H1 (cell line): ENCODE measurements at regions not wholly inside any gene's neighbourhood (a gene's known extent, or its start where the extent isn't known, plus 50 kb on each side); places are given as distances from the start of the nearest gene placed in this dataset.

Experiments used
- CTCF ChIA-PET: fragments of 300-600 bp; sonication (Branson Sonifier 250); formaldehyde crosslinking; loops from one replicate; lab custom pipeline; 2021; ENCODE audit not compliant: partially characterized antibody; lab: Charles Lee
- POLR2A ChIA-PET: fragments of 300-600 bp; sonication (Branson Sonifier 250); formaldehyde crosslinking; loops from one replicate; lab custom pipeline; 2021; ENCODE audit warnings: inconsistent platforms; ENCODE audit not compliant: partially characterized antibody; lab: Charles Lee
- DNase-seq, 2 experiments: peaks; one replicate each; pipeline versions ENCODE4 v3.0.0 to v3.0.0-alpha.2; 2010 to 2022; ENCODE audit warnings: low spot score in 2 of 2, low read depth in 1 of 2, mixed read lengths in 1 of 2
- FAIRE-seq: peaks from 2 replicates; lab custom pipeline; 2011; peaks lifted over from hg19 to GRCh38; lab: Jason Lieb, UNC
- H2AFZ ChIP-seq: 2 replicates; pipeline ENCODE4 v1.8.1; 2012; ENCODE audit warnings: low read length, inconsistent platforms
- H2AK5ac ChIP-seq: 2 replicates; pipeline ENCODE4 v1.6.1; 2013; ENCODE audit warnings: low read depth, low read length
- H2BK120ac ChIP-seq: replicated peaks from 2 replicates; pipeline ENCODE3; 2013; ENCODE audit warnings: low read depth, low read length, inconsistent platforms
- H2BK12ac ChIP-seq: 2 replicates; pipeline ENCODE4 v1.6.1; 2013; ENCODE audit warnings: low read depth, low read length
- H2BK15ac ChIP-seq: 2 replicates; pipeline ENCODE4 v1.6.1; 2013; ENCODE audit warnings: low read length
- H2BK20ac ChIP-seq: 2 replicates; pipeline ENCODE4 v1.6.1; 2013; ENCODE audit warnings: low read length
- H2BK5ac ChIP-seq: 2 replicates; pipeline ENCODE4 v1.6.1; 2013; ENCODE audit warnings: low read depth, low read length
- H3K14ac ChIP-seq: 2 replicates; pipeline ENCODE4 v1.6.1; 2013; ENCODE audit warnings: inconsistent platforms; ENCODE audit not compliant: insufficient read length
- H3K18ac ChIP-seq: 2 replicates; pipeline ENCODE4 v1.6.1; 2013; ENCODE audit warnings: low read length; ENCODE audit errors: extremely low read depth
- H3K23ac ChIP-seq: 2 replicates; pipeline ENCODE4 v1.6.1; 2013; ENCODE audit warnings: inconsistent platforms; ENCODE audit not compliant: insufficient read length
- H3K23me2 ChIP-seq: 2 replicates; pipeline ENCODE4 v1.6.1; 2013; ENCODE audit warnings: low read depth, low read length
- H3K27ac ChIP-seq: 2 replicates; pipeline ENCODE4 v1.6.1; 2011; ENCODE audit warnings: low read depth, low read length, inconsistent platforms
- H3K27me3 ChIP-seq, 4 experiments: replicated peaks in 1 of 4; 1 replicate in 1 of 4; 2 replicates in 3 of 4; pipeline versions ENCODE4 v1.6.1 to v1.8.1; 2011 to 2013; ENCODE audit warnings: low read length in 3 of 4, mild to moderate bottlenecking in 3 of 4, inconsistent platforms in 2 of 4, mixed read lengths in 2 of 4, moderate library complexity in 1 of 4; ENCODE audit not compliant: control insufficient read depth in 3 of 4, insufficient read depth in 3 of 4; ENCODE audit errors: extremely low read depth in 1 of 4
- H3K36me3 ChIP-seq, 4 experiments: 2 replicates each; pipeline versions ENCODE4 v1.6.1 to v1.8.1; 2011 to 2013; ENCODE audit warnings: mild to moderate bottlenecking in 4 of 4, low read length in 3 of 4, moderate library complexity in 2 of 4, control low read depth in 1 of 4, inconsistent platforms in 1 of 4; ENCODE audit not compliant: insufficient read depth in 4 of 4, control insufficient read depth in 2 of 4
- H3K4ac ChIP-seq: replicated peaks from 2 replicates; pipeline ENCODE3; 2013; ENCODE audit warnings: low read length, low read depth, mixed read lengths, inconsistent platforms; ENCODE audit not compliant: insufficient read length
- H3K4me1 ChIP-seq, 4 experiments: replicated peaks in 1 of 4; 1 replicate in 1 of 4; 2 replicates in 3 of 4; pipeline versions ENCODE4 v1.6.1 to v1.8.1; 2011 to 2013; ENCODE audit warnings: low read length in 3 of 4, inconsistent platforms in 2 of 4, mixed read lengths in 1 of 4; ENCODE audit not compliant: insufficient read depth in 4 of 4, control insufficient read depth in 3 of 4
- H3K4me2 ChIP-seq, 2 experiments: 2 replicates each; pipeline versions ENCODE4 v1.6.1 to v1.8.1; 2011 to 2013; ENCODE audit warnings: low read depth in 2 of 2, low read length in 2 of 2, control low read depth in 1 of 2, inconsistent platforms in 1 of 2, mild to moderate bottlenecking in 1 of 2; ENCODE audit not compliant: insufficient read depth in 1 of 2
- H3K4me3 ChIP-seq, 4 experiments: fragments of 200-600, 300-600 bp in 1 of 4; sonication (generic), shearing (Covaris generic), sonication (Bioruptor Twin) in 1 of 4; 2 replicates each; pipeline versions ENCODE4 v1.5.1 to v1.8.1; 2011 to 2016; ENCODE audit warnings: low read length in 4 of 4, low read depth in 3 of 4, control low read depth in 2 of 4, inconsistent platforms in 2 of 4, mild to moderate bottlenecking in 2 of 4, mixed read lengths in 1 of 4, moderate library complexity in 1 of 4; ENCODE audit not compliant: insufficient read depth in 2 of 4; ENCODE audit errors: extremely low read depth in 1 of 4
- H3K56ac ChIP-seq: replicated peaks from 2 replicates; pipeline ENCODE3; 2013; ENCODE audit warnings: low read depth, mild to moderate bottlenecking, mixed read lengths, low read length, inconsistent platforms; ENCODE audit not compliant: insufficient read length
- H3K79me1 ChIP-seq: 2 replicates; pipeline ENCODE4 v1.6.1; 2013; ENCODE audit warnings: low read depth, low read length, control low read depth
- H3K79me2 ChIP-seq, 2 experiments: 2 replicates each; pipeline versions ENCODE4 v1.6.1 to v1.8.1; 2012 to 2013; ENCODE audit warnings: low read length in 2 of 2, mild to moderate bottlenecking in 2 of 2, inconsistent platforms in 1 of 2; ENCODE audit not compliant: insufficient read depth in 2 of 2, control insufficient read depth in 1 of 2
- H3K9ac ChIP-seq, 4 experiments: replicated peaks in 1 of 4; 1 replicate in 1 of 4; 2 replicates in 3 of 4; pipeline versions ENCODE4 v1.6.1 to v1.8.1; 2011 to 2013; ENCODE audit warnings: low read depth in 3 of 4, low read length in 3 of 4, control low read depth in 2 of 4, mild to moderate bottlenecking in 2 of 4, moderate library complexity in 2 of 4, inconsistent platforms in 1 of 4; ENCODE audit errors: extremely low read depth in 1 of 4
- H3K9me3 ChIP-seq, 2 experiments: 2 replicates each; pipeline versions ENCODE4 v1.6.1 to v1.8.1; 2012 to 2013; ENCODE audit warnings: mild to moderate bottlenecking in 2 of 2, moderate library complexity in 2 of 2, control low read depth in 1 of 2, inconsistent platforms in 1 of 2, low read depth in 1 of 2, low read length in 1 of 2, mixed read lengths in 1 of 2; ENCODE audit not compliant: insufficient read depth in 2 of 2
- H4K20me1 ChIP-seq, 2 experiments: replicated peaks in 1 of 2; 2 replicates each; pipeline versions ENCODE3 to v1.8.1; 2011 to 2013; ENCODE audit warnings: inconsistent platforms in 2 of 2, low read length in 2 of 2, mild to moderate bottlenecking in 1 of 2; ENCODE audit not compliant: insufficient read depth in 2 of 2, control insufficient read depth in 1 of 2
- H4K5ac ChIP-seq: 2 replicates; pipeline ENCODE4 v1.6.1; 2013; ENCODE audit warnings: low read length, low read depth, mixed read lengths, inconsistent platforms; ENCODE audit not compliant: insufficient read length
- H4K8ac ChIP-seq: 2 replicates; pipeline ENCODE4 v1.8.0; 2013; ENCODE audit warnings: mild to moderate bottlenecking, moderate library complexity, low read length, inconsistent platforms; ENCODE audit not compliant: insufficient read depth; ENCODE audit errors: extremely low read depth
- H4K91ac ChIP-seq: replicated peaks from 2 replicates; pipeline ENCODE3; 2013; ENCODE audit warnings: low read length, mixed read lengths, inconsistent platforms; ENCODE audit not compliant: insufficient read length
- HDAC2 ChIP-seq, 2 experiments: fragments of 300-600 bp in 1 of 2; sonication (generic) in 1 of 2; IDR thresholded peaks; 2 replicates each; pipeline ENCODE4 v1.6.1; 2011 to 2012; ENCODE audit warnings: low read depth in 2 of 2, low read length in 2 of 2, mild to moderate bottlenecking in 2 of 2, moderate library complexity in 2 of 2, borderline replicate concordance in 1 of 2, inconsistent platforms in 1 of 2
- WGBS, 2 experiments: shearing (Covaris generic) in 1 of 2; methylation state at CpG; one replicate each; pipeline versions ENCODE4 v1.1.6 to v1.1.7; 2013 to 2015; ENCODE audit warnings: low lambda C conversion rate in 2 of 2, mixed read lengths in 2 of 2, inconsistent platforms in 1 of 2, low coverage in 1 of 2, missing lambda C conversion rate in 1 of 2; ENCODE audit not compliant: insufficient replicate concordance in 2 of 2, insufficient coverage in 1 of 2, insufficient read length in 1 of 2; ENCODE audit errors: extremely low coverage in 1 of 2, missing lambda C conversion rate in 1 of 2; 5-methylcytosine and 5-hydroxymethylcytosine counted together

DNA sequence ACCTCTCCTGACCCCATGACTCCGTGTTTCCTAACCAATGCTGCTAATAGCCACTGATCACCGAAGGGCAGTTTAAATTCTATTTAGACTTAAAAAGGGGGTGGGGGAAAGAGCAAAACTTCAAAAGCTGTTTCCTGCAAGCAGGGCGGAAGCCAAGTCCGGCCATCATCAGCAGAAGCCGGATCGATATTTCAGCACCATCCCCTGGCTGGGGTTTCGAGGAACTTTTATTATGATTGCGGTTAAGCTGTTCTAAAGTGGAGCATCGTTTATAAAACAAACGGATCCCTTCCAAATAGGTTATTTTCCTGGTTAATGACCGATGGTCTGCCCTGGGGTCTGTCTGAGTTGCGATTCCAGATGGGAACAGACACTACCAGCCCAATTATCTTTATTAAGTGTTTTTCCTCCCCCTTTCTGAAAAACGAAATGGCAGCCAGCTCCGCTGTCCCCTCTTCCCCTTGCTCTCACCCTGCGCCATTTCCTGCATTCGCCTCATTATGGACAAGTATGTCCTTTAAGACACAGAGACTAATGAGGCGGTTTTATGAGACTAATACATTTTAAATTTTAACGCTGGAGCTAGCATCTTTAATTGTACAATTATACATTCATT is 76.1 kb upstream of the IRX3 start:
- Histone ChIP-seq H3K79me2 (no peaks in the 10 kb centered on the region), H3K9ac (no peak overlapping the region), H3K79me1 (no peaks in the 10 kb centered on the region), H2BK12ac (no peak overlapping the region; the same call in 1 of the 2 replicates), H3K23me2 (no peaks in the 10 kb centered on the region), H2BK20ac (no peak overlapping the region), H3K4me2 (no peak overlapping the region), H3K36me3 (no peaks in the 10 kb centered on the region), H3K27me3 (no peaks in the 10 kb centered on the region; a peak in 1 of 7 replicates), H3K27ac (no peak overlapping the region), H4K8ac (no peak overlapping the region), H3K23ac (no peak overlapping the region), H4K5ac (no peak overlapping the region), H2BK120ac (no peak overlapping the region), H3K9me3 (no peaks in the 10 kb centered on the region), H4K20me1 (no peaks in the 10 kb centered on the region), H3K56ac (no peak overlapping the region), H3K4me3 (no peak overlapping the region), H2AK5ac (no peak overlapping the region), H4K91ac (no peak overlapping the region), H2AFZ (peak overlapping the region; percentile 38; the same call in 1 of the 2 replicates), H3K4me1 (peaks cover 0 to 8% (median 6%) of the 10 kb centered on the region in 4 experiments; a peak in 4 of 7 replicates), H3K4ac (no peak overlapping the region), H3K14ac (no peak overlapping the region), H2BK15ac (no peak overlapping the region), H3K18ac (no peak overlapping the region), H2BK5ac (no peak overlapping the region)
- ChIA-PET POLR2A (no interaction called here), CTCF (interaction anchor here (0.7 to 1.9 kb wide), 9 partner anchors 11 to 672 kb away, joined by 3 to 5 read pairs (median 4); no protein-coding TSS in a partner anchor)
- DNase-seq = no peak
- no peak for FAIRE-seq
- TF ChIP-seq HDAC2 (IDR thresholded peaks at IDR 0.05; ENCODE audit: borderline replicate concordance in 1 of 2, low read depth in 2 of 2, low read length in 2 of 2) = no peak
- 82% methylated on average over 18 of the region's 18 CpGs; no CpG with 5 or more reads in 1 of the 2 experiments for WGBS, 2 experiments
